WI38 (cell line): ENCODE measurements at regions not wholly inside any gene's neighbourhood (a gene's known extent, or its start where the extent isn't known, plus 50 kb on each side); places are given as distances from the start of the nearest gene placed in this dataset.

ENCODE experiments used
- H3K4me3 ChIP-seq: 2 replicates; pipeline ENCODE4 v1.5.1; 2011; ENCODE audit warnings: low read depth, mild to moderate bottlenecking, control low read depth, low read length
- TF ChIP-seq, protein P1 (sequence below): IDR thresholded peaks from 2 replicates; pipeline ENCODE4 v1.5.1; 2012; ENCODE audit warnings: low read depth, mild to moderate bottlenecking, control low read depth, low read length

DNA sequence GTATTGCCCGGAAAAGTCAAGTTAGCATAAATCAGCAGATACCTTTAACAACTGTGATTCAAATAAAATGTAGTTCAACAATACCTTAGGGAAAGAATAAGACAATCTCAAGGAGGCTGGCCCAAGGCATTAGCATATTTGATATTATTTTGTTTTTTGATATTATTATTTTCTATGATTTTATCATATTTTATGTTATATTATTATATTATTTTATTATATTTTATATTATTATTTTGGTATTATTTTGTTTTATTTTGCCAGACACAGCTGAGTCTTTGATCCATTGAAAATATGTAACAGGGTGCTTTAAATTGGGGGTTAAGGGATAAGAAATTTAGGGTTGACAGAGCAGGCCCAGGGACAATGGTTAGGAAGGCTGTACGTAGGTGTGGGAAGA is 607.9 kb upstream of the USP15 start:
- TF ChIP-seq, protein P1, sequence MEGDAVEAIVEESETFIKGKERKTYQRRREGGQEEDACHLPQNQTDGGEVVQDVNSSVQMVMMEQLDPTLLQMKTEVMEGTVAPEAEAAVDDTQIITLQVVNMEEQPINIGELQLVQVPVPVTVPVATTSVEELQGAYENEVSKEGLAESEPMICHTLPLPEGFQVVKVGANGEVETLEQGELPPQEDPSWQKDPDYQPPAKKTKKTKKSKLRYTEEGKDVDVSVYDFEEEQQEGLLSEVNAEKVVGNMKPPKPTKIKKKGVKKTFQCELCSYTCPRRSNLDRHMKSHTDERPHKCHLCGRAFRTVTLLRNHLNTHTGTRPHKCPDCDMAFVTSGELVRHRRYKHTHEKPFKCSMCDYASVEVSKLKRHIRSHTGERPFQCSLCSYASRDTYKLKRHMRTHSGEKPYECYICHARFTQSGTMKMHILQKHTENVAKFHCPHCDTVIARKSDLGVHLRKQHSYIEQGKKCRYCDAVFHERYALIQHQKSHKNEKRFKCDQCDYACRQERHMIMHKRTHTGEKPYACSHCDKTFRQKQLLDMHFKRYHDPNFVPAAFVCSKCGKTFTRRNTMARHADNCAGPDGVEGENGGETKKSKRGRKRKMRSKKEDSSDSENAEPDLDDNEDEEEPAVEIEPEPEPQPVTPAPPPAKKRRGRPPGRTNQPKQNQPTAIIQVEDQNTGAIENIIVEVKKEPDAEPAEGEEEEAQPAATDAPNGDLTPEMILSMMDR: no peak

DNA sequence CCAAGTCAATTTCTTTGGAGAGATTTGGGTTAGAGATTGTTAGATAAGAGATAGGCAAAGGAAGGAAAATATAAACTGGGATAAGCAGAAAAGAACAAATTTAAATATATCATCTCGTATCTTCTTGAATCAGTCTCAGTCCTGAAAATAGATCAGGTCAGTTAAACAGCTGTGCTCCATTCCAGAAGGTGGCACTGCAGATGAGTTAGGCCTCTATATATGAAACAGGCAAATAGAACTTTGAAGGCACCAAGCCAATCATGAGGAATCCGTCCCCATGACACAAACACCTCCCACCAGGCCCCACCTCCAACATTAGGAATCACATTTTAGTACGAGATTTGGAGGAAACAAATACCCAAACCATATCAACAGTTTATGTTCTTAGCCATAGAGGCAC is 605.5 kb upstream of the USP15 start:
- no peak overlapping the region for H3K4me3 ChIP-seq
- TF ChIP-seq, protein P1: no peak

More for the DNA sequence above, 607.9 kb upstream of the USP15 start:
- no peak overlapping the region for H3K4me3 ChIP-seq

DNA sequence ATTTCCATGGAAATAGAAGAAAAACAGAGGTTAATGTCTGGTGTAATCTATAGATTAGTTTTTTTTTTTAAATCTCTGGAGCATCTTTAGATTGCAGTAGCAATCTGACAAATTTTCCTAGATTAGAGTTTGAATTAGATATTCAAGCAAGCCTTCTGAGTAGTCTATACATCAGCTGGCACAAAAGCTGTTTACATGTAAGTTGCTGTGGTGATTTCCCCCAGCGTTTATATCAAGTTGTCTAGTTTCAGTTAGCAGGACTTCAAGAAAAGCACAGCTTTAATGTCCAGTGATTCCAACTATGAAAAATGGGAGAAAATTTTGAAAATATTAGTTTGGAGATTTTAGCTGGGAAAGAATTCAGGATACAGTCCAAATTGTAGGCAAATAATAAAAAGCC is 605.0 kb upstream of the USP15 start:
- TF ChIP-seq, protein P1: no peak

DNA sequence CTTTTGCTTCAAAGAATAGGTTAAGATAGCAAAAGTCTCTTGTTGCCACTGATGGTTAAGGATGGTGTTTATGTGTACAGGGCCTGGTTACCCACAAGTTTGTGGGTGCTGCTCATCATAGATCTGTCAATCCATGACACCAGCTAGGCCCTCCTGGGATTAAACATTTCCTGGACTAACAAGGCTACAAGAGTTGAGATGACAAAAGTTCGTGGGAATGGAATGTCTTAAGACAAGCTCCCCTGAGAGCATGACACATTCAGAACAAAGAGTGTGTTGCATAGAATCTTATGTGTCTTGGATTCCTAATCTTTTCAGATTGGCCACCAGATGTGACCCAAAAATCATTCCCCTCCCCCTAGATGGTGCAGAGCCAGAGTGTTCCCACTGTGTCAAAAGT is 592.5 kb upstream of the USP15 start:
- H3K4me3 ChIP-seq: no peak overlapping the region
- TF ChIP-seq, protein P1: no peak

More for the DNA sequence above, 605.0 kb upstream of the USP15 start:
- H3K4me3 ChIP-seq: no peak overlapping the region

DNA sequence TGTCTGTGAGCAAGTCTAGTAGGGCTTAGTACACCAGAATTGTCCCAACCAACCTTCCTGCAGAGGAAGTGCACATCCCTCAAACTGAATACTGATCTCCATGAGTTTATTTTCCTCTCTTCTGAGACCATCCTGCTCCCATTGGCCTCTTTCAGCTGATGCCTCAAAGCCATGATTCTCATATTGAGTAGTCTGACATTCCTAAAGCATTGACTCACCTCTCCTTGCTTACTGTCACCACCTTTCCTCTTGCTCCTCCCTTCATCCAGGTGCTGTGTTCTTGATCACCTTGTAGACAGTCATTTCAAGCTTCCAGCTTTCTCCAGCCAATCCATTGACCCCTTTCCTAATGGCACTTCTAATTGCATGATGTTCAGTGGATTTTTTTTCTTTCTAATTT is 583.7 kb upstream of the USP15 start:
- H3K4me3 ChIP-seq: no peak overlapping the region
- TF ChIP-seq, protein P1: no peak

DNA sequence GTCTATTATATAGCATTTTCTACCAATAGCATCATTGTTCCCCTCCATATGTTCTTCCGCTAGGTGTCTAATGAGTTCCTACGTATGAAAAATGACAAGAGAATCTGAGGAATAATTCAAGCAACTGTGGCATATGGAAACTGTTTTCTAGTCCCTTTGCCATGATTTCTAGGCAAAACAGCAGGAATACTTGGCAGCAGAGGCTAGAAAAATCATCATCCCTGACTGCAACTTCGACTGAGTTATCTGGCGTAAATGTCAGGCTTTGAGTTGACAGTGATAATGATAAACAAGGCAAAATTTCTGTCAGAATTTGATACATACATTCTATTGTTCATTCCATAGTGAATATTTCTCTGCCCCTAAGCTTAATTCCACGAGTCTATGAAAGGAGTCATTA is 572.8 kb upstream of the USP15 start:
- no peak overlapping the region for H3K4me3 ChIP-seq
- TF ChIP-seq, protein P1: no peak

DNA sequence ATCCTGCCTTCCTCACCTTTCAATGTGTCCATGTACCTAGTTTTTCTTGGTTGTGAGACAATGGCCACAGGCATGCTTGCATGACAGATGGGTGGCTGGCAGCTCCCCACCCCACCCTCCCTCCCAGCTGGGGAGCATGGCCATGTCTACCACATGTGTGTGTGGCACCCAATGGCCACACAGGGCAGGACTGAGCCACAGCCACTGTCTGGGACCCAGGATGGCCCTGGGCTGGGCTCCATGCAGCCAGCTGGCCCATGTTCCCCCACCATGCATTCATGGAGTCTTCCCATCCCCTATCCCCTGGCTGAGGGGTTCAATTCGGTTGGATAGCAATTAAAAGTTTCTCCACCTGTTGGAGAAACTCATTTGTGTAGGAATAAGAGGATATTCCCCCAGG is 566.0 kb upstream of the USP15 start:
- TF ChIP-seq, protein P1: no peak

More for the DNA sequence above, 566.0 kb upstream of the USP15 start:
- H3K4me3 ChIP-seq: no peak overlapping the region
